CD4-positive, alpha-beta memory T cell (primary cell): ENCODE measurements at regions not wholly inside any gene's neighbourhood (a gene's known extent, or its start where the extent isn't known, plus 50 kb on each side); places are given as distances from the start of the nearest gene placed in this dataset.
"Not testable (repeated sequence)": the region's sequence is repeated elsewhere in the genome, so short reads cannot be mapped to it uniquely, and the experiment has no call there.

ENCODE experiments used
- CTCF ChIA-PET: fragments of 350-600 bp; sonication (Branson Sonifier 250); formaldehyde crosslinking; loops from one replicate; lab custom pipeline; 2021; ENCODE audit warnings: inconsistent platforms; ENCODE audit not compliant: partially characterized antibody; lab: Charles Lee
- POLR2A ChIA-PET: fragments of 350-600 bp; sonication (Branson Sonifier 250); formaldehyde crosslinking; loops from one replicate; lab custom pipeline; 2021; ENCODE audit not compliant: partially characterized antibody; lab: Charles Lee
- DNase-seq, 5 donors: peaks; one replicate each; pipeline versions ENCODE4 v3.0.0 to v3.0.0-alpha.2; 2020 to 2022; ENCODE audit warnings: mixed read lengths in 1 of 5
- H3K27ac ChIP-seq: one replicate; pipeline ENCODE4 v1.7.0; 2013; ENCODE audit warnings: low read depth, low read length
- H3K27me3 ChIP-seq: 2 replicates; pipeline ENCODE4 v1.7.0; 2013; ENCODE audit warnings: mild to moderate bottlenecking, low read length, moderate library complexity; ENCODE audit not compliant: insufficient read depth
- H3K36me3 ChIP-seq: 2 replicates; pipeline ENCODE4 v1.7.0; 2013; ENCODE audit warnings: mild to moderate bottlenecking, low read length, moderate library complexity; ENCODE audit not compliant: insufficient read depth
- H3K4me1 ChIP-seq: 2 replicates; pipeline ENCODE4 v1.7.0; 2013; ENCODE audit warnings: mild to moderate bottlenecking, low read length, moderate library complexity; ENCODE audit not compliant: insufficient read depth
- H3K4me3 ChIP-seq, 2 donors: one replicate each; pipeline ENCODE4 v1.7.0; 2013; ENCODE audit warnings: low read length in 2 of 2, mild to moderate bottlenecking in 1 of 2
- H3K9me3 ChIP-seq, 2 donors: one replicate each; pipeline ENCODE4 v1.7.0; 2013; ENCODE audit warnings: low read length in 2 of 2, control low read depth in 1 of 2; ENCODE audit not compliant: control insufficient read depth in 1 of 2
- H3K27ac Mint-ChIP-seq, 7 donors: one replicate each; pipeline ENCODE4 v1.8.0; 2020 to 2021; ENCODE audit warnings: mixed read lengths in 7 of 7, mild to moderate bottlenecking in 6 of 7, inconsistent platforms in 3 of 7, moderate library complexity in 3 of 7
- H3K27me3 Mint-ChIP-seq, 2 donors: one replicate each; pipeline ENCODE4 v1.8.0; 2020 to 2021; ENCODE audit warnings: mixed read lengths in 2 of 2
- H3K36me3 Mint-ChIP-seq, 2 donors: one replicate each; pipeline ENCODE4 v1.8.0; 2020 to 2021; ENCODE audit warnings: mixed read lengths in 2 of 2, inconsistent platforms in 1 of 2, mild to moderate bottlenecking in 1 of 2
- H3K4me1 Mint-ChIP-seq, 4 donors: one replicate each; pipeline ENCODE4 v1.8.0; 2020 to 2021; ENCODE audit warnings: mixed read lengths in 4 of 4, mild to moderate bottlenecking in 1 of 4
- H3K4me3 Mint-ChIP-seq, 8 donors: one replicate each; pipeline ENCODE4 v1.8.0; 2020 to 2021; ENCODE audit warnings: mixed read lengths in 8 of 8, mild to moderate bottlenecking in 7 of 8, moderate library complexity in 6 of 8, inconsistent platforms in 3 of 8
- H3K9me3 Mint-ChIP-seq, 8 donors: one replicate each; pipeline ENCODE4 v1.8.0; 2020 to 2021; ENCODE audit warnings: mixed read lengths in 8 of 8, mild to moderate bottlenecking in 5 of 8, inconsistent platforms in 3 of 8, moderate library complexity in 1 of 8
- intact Hi-C: fragments of 100-400 bp; cut with micrococcal nuclease; formaldehyde crosslinking; loops from one replicate; pipeline ENCODE4 v1.15.1; 2023

DNA sequence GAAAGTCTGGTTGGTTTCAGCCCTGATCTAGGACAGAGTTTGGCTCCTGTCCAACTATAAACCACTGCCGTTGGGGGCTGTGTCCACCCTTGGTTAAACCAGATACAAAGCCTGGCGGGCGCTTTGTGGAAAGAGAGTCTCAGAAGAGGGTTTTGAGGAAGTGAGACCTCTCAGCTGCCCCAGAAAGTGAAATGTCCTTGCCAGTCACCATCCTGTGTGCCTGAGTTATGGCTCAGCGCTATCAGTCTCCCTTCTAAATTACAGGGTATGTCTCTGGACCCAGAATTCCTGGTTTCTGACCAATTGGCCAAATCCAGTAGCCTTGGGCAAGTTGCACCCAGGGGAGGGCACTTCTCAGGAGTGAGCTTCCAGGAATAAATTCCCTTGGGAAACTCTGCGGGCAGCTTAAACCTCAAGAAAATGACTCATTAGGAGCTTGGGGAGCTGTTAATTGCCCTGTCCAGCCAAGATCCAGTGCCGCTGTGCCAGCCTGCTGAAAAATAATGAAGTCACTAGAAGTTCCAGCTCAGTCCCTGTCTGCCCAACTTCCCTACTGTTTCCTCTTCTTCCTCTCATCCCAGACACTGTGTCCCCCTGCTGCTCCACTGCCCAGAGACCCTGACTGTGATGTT is 66.7 kb upstream of the PDZD8 start:
- H3K9me3 ChIP-seq, result peaks cover 0 to 11% of the 10 kb centered on the region in 2 donors
- ChIA-PET CTCF (interaction anchor here (0.7 to 2.2 kb wide), 12 partner anchors 9 to 1017 kb away, joined by 3 to 18 read pairs (median 5); no protein-coding TSS in a partner anchor), POLR2A (no interaction called here)
- no peak for DNase-seq
- no peaks in the 10 kb centered on the region for H3K27me3 ChIP-seq
- intact Hi-C loops, result loop anchor here (5.0 kb wide), 1 partner anchor 225 kb away; no protein-coding TSS in a partner anchor
- H3K27ac ChIP-seq, result no peak overlapping the region
- Mint-ChIP-seq H3K4me3 (no peak overlapping the region), H3K27ac (no peak overlapping the region), H3K27me3 (peaks cover 16 to 26% of the 10 kb centered on the region in 2 donors), H3K36me3 (peaks cover 3 to 6% of the 10 kb centered on the region in 2 donors), H3K9me3 (peaks cover 6 to 35% (median 19%) of the 10 kb centered on the region in 8 donors), H3K4me1 (peaks cover 0 to 5% (median 0%) of the 10 kb centered on the region in 4 donors)
- H3K36me3 ChIP-seq, result no peaks in the 10 kb centered on the region
- H3K4me1 ChIP-seq, result no peaks in the 10 kb centered on the region
- no peak overlapping the region for H3K4me3 ChIP-seq

GRCh38 chr10:117441361-117441760 is 66.1 kb upstream of the PDZD8 start:
- CTCF ChIA-PET, result interaction anchor here (1.3 to 2.2 kb wide), 6 partner anchors 10 to 1018 kb away, joined by 3 to 18 read pairs (median 4); no protein-coding TSS in a partner anchor
- POLR2A ChIA-PET, result no interaction called here
- no peaks in the 10 kb centered on the region for H3K27me3 ChIP-seq
- no peak overlapping the region for H3K27ac Mint-ChIP-seq
- H3K27me3 Mint-ChIP-seq, result peaks cover 18 to 31% of the 10 kb centered on the region in 2 donors
- DNase-seq, result no peak
- no peaks in the 10 kb centered on the region for H3K4me1 ChIP-seq
- H3K27ac ChIP-seq, result no peak overlapping the region
- H3K9me3 Mint-ChIP-seq, result peaks cover 6 to 29% (median 15%) of the 10 kb centered on the region in 8 donors
- no peaks in the 10 kb centered on the region for H3K36me3 ChIP-seq
- peaks cover 0 to 5% of the 10 kb centered on the region in 2 donors for H3K9me3 ChIP-seq
- peaks cover 3 to 5% of the 10 kb centered on the region in 2 donors for H3K36me3 Mint-ChIP-seq
- H3K4me3 Mint-ChIP-seq, result no peak overlapping the region
- no peak overlapping the region for H3K4me3 ChIP-seq
- intact Hi-C loops, result loop anchor here (5.0 kb wide), 1 partner anchor 224 kb away; no protein-coding TSS in a partner anchor
- peaks cover 0 to 5% (median 0%) of the 10 kb centered on the region in 4 donors for H3K4me1 Mint-ChIP-seq

GRCh38 chr10:117439243-117439912 is 64.1 kb upstream of the PDZD8 start:
- intact Hi-C loops, result no loop called here
- Histone ChIP-seq H3K27me3 (no peaks in the 10 kb centered on the region), H3K9me3 (no peaks in the 10 kb centered on the region), H3K36me3 (no peaks in the 10 kb centered on the region), H3K4me1 (no peaks in the 10 kb centered on the region), H3K4me3 (no peak overlapping the region), H3K27ac (no peak overlapping the region)
- no peak for DNase-seq
- POLR2A ChIA-PET, result no interaction called here
- Mint-ChIP-seq H3K27me3 (peaks cover 17 to 36% of the 10 kb centered on the region in 2 donors), H3K9me3 (peaks cover 0 to 9% (median under 1%) of the 10 kb centered on the region in 8 donors), H3K36me3 (no peaks in the 10 kb centered on the region), H3K27ac (no peak overlapping the region), H3K4me1 (peaks cover 0 to 5% (median 0%) of the 10 kb centered on the region in 4 donors), H3K4me3 (no peak overlapping the region)
- CTCF ChIA-PET, result no interaction called here

DNA sequence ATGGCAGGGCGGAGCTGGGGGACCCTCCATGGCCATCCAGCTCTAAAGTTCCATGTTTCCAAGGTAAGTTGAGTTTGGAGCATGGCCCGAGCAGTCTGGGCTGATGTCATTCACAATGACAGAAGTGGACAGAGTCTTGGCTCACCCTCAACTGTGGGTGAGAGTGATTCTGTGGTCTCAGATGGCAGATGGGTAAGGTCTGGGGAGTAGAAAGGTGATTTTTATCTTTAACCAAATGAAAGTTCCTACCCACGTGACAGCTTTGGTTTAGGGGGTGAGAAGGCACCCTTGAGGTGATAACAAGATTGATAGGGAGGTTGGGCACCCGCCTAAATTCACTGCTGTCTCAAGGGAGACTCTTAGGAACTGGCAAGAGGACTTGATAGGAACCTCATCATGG is 57.6 kb upstream of the PDZD8 start:
- no peak overlapping the region for H3K4me3 ChIP-seq
- H3K27ac Mint-ChIP-seq, result no peak overlapping the region
- ChIA-PET POLR2A (no interaction called here), CTCF (interaction anchor here (4.3 kb wide), 1 partner anchor 10 kb away, joined by 18 read pairs; no protein-coding TSS in a partner anchor)
- no peaks in the 10 kb centered on the region for H3K4me1 ChIP-seq
- H3K36me3 Mint-ChIP-seq, result no peaks in the 10 kb centered on the region
- no peaks in the 10 kb centered on the region for H3K4me1 Mint-ChIP-seq
- no peaks in the 10 kb centered on the region for H3K9me3 ChIP-seq
- no peak overlapping the region for H3K4me3 Mint-ChIP-seq
- intact Hi-C loops, result no loop called here
- H3K27ac ChIP-seq, result no peak overlapping the region
- peaks cover 0 to 6% (median 0%) of the 10 kb centered on the region in 8 donors for H3K9me3 Mint-ChIP-seq
- no peak for DNase-seq
- no peaks in the 10 kb centered on the region for H3K36me3 ChIP-seq
- H3K27me3 Mint-ChIP-seq, result peaks cover 6 to 23% of the 10 kb centered on the region in 2 donors
- H3K27me3 ChIP-seq, result no peaks in the 10 kb centered on the region

- CTCF ChIA-PET, result interaction anchor here (1.3 to 4.3 kb wide), 3 partner anchors 8 to 214 kb away, joined by 3 to 18 read pairs (median 4); no protein-coding TSS in a partner anchor
- Histone ChIP-seq H3K4me1 (no peaks in the 10 kb centered on the region), H3K36me3 (no peaks in the 10 kb centered on the region), H3K9me3 (no peaks in the 10 kb centered on the region), H3K27me3 (no peaks in the 10 kb centered on the region), H3K27ac (no peak overlapping the region), H3K4me3 (no peak overlapping the region)
- peaks cover 3 to 18% of the 10 kb centered on the region in 2 donors for H3K27me3 Mint-ChIP-seq
- H3K27ac Mint-ChIP-seq, result peak overlapping the region in 1 of 7 donors; percentile 19
- no peak for DNase-seq
- POLR2A ChIA-PET, result no interaction called here
- intact Hi-C loops, result no loop called here
- H3K4me1 Mint-ChIP-seq, result no peaks in the 10 kb centered on the region
- H3K4me3 Mint-ChIP-seq, result no peak overlapping the region
- no peaks in the 10 kb centered on the region for H3K36me3 Mint-ChIP-seq
- peaks cover 0 to 6% (median 0%) of the 10 kb centered on the region in 8 donors for H3K9me3 Mint-ChIP-seq
Observed at GRCh38 chr10:117431160-117431559, 55.9 kb upstream of the PDZD8 start.

DNA sequence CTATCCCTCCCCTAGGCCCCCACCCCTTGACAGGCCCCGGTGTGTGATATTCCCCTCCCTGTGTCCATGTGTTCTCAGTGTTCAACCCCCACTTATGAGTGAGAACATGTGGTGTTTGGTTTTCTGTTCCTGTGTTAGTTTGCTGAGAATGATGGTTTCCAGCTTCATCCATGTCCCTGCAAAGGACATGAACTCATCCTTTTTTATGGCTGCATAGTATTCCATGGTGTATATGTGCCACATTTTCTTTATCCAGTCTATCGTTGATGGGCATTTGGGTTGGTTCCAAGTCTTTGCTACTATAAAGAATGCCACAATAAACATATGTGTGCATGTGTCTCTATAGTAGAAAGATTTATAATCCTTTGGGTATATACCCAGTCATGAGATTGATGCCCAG is 55.3 kb upstream of the PDZD8 start:
- H3K4me1 Mint-ChIP-seq, H3K4me3 ChIP-seq, H3K9me3 Mint-ChIP-seq, H3K27ac ChIP-seq, H3K4me3 Mint-ChIP-seq, intact Hi-C loops, DNase-seq, H3K36me3 Mint-ChIP-seq, H3K4me1 ChIP-seq, H3K9me3 ChIP-seq, POLR2A ChIA-PET, H3K36me3 ChIP-seq, H3K27ac Mint-ChIP-seq, H3K27me3 ChIP-seq: not testable (repeated sequence)
- CTCF ChIA-PET, result interaction anchor here (1.5 to 2.0 kb wide), 2 partner anchors 12 to 214 kb away, joined by 4 to 11 read pairs; no protein-coding TSS in a partner anchor
- H3K27me3 Mint-ChIP-seq, result peaks cover 3 to 18% of the 10 kb centered on the region in 2 donors

GRCh38 chr10:117429643-117430265 is 54.5 kb upstream of the PDZD8 start:
- no peaks in the 10 kb centered on the region for H3K36me3 Mint-ChIP-seq
- Histone ChIP-seq H3K4me1 (no peaks in the 10 kb centered on the region), H3K27me3 (no peaks in the 10 kb centered on the region), H3K27ac (no peak overlapping the region), H3K4me3 (no peak overlapping the region), H3K36me3 (no peaks in the 10 kb centered on the region), H3K9me3 (no peaks in the 10 kb centered on the region)
- H3K27me3 Mint-ChIP-seq, result peaks cover 3 to 14% of the 10 kb centered on the region in 2 donors
- intact Hi-C loops, result no loop called here
- H3K4me3 Mint-ChIP-seq, result no peak overlapping the region
- POLR2A ChIA-PET, result no interaction called here
- H3K27ac Mint-ChIP-seq, result no peak overlapping the region
- DNase-seq, result no peak
- H3K4me1 Mint-ChIP-seq, result no peaks in the 10 kb centered on the region
- peaks cover 0 to 6% (median 0%) of the 10 kb centered on the region in 8 donors for H3K9me3 Mint-ChIP-seq
- CTCF ChIA-PET, result interaction anchor here (0.9 to 2.0 kb wide), 2 partner anchors 13 to 255 kb away, joined by 3 to 11 read pairs; no protein-coding TSS in a partner anchor
